GM18861 (cell line): ENCODE measurements at regions not wholly inside any gene's neighbourhood (a gene's known extent, or its start where the extent isn't known, plus 50 kb on each side); places are given as distances from the start of the nearest gene placed in this dataset.
"Not testable (repeated sequence)": the region's sequence is repeated elsewhere in the genome, so short reads cannot be mapped to it uniquely, and the experiment has no call there.

Experiments used
- ATAC-seq: cut with Tn5 transposase; IDR thresholded peaks from one replicate; pipeline ENCODE4 v1.9.1; 2021; ENCODE audit not compliant: unreplicated experiment

- no peak for ATAC-seq
Measured at GRCh38 chr19:28640506-28640905, 572.4 kb downstream of the UQCRFS1 start.

- no peak for ATAC-seq
Measured at GRCh38 chr19:28638445-28638844, 574.5 kb downstream of the UQCRFS1 start.

GRCh38 chr19:28636706-28637105 is 576.2 kb downstream of the UQCRFS1 start:
- ATAC-seq, result no peak

GRCh38 chr19:28636016-28636629 is 576.8 kb downstream of the UQCRFS1 start:
- ATAC-seq, result no peak

GRCh38 chr19:28634837-28635236 is 578.1 kb downstream of the UQCRFS1 start:
- no peak for ATAC-seq

- ATAC-seq, result no peak
Measured at GRCh38 chr19:28634019-28634328, 579.0 kb downstream of the UQCRFS1 start.

- peak; percentile 43 for ATAC-seq
Measured at GRCh38 chr19:28633319-28634018, 579.5 kb downstream of the UQCRFS1 start.

- no peak for ATAC-seq
Measured at GRCh38 chr19:28632371-28633080, 580.4 kb downstream of the UQCRFS1 start.

- no peak for ATAC-seq
Measured at GRCh38 chr19:28631961-28632360, 581.0 kb downstream of the UQCRFS1 start.

GRCh38 chr19:28627669-28628068 is 585.3 kb downstream of the UQCRFS1 start:
- ATAC-seq, result no peak

- ATAC-seq, result not testable (repeated sequence)
Measured at GRCh38 chr19:28626407-28626806, 586.5 kb downstream of the UQCRFS1 start.

- ATAC-seq, result no peak
Measured at GRCh38 chr19:28619816-28620429, 593.0 kb downstream of the UQCRFS1 start.

- ATAC-seq, result no peak
Measured at GRCh38 chr19:28618504-28618903, 594.4 kb downstream of the UQCRFS1 start.

- ATAC-seq, result no peak
Measured at GRCh38 chr19:28615966-28616365, 597.0 kb downstream of the UQCRFS1 start.

- ATAC-seq, result no peak
Measured at GRCh38 chr19:28615546-28615916, 597.4 kb downstream of the UQCRFS1 start.

- ATAC-seq, result no peak
Measured at GRCh38 chr19:28614634-28615545, 598.1 kb downstream of the UQCRFS1 start.

GRCh38 chr19:28612275-28612769 is 600.6 kb downstream of the UQCRFS1 start:
- ATAC-seq, result no peak

GRCh38 chr19:28611227-28611914 is 601.6 kb downstream of the UQCRFS1 start:
- not testable (repeated sequence) for ATAC-seq

- ATAC-seq, result no peak
Measured at GRCh38 chr19:28610731-28611130, 602.2 kb downstream of the UQCRFS1 start.

- no peak for ATAC-seq
Measured at GRCh38 chr19:28609944-28610343, 603.0 kb downstream of the UQCRFS1 start.
